RKO (cell line): ENCODE measurements at regions not wholly inside any gene's neighbourhood (a gene's known extent, or its start where the extent isn't known, plus 50 kb on each side); places are given as distances from the start of the nearest gene placed in this dataset.
"Not testable (repeated sequence)": the region's sequence is repeated elsewhere in the genome, so short reads cannot be mapped to it uniquely, and the experiment has no call there.

Experiments
- DNase-seq: peaks from one replicate; pipeline ENCODE4 v3.0.0-alpha.2; 2016; ENCODE audit warnings: low spot score

DNA sequence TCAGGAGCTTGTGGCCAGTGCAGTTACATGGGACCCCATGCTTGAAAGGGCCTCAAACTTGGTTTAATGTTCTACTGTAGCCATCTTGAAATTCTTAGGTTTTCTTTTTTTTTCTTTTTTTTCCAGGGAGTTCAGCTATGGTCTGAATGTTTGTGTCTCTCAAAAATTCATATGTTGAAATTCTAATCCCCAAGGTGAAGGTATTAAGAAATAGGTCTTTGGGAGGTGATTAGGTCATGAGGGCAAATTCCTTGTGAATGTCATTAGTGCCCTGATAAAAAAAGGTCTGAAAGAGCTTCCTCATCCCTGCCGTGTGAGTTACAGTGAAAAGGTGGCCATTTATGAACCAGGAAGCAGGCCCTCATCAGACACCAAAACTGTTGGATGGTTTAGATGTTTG lies 324.1 kb downstream of the C12orf75 start:
- no peak for DNase-seq

DNA sequence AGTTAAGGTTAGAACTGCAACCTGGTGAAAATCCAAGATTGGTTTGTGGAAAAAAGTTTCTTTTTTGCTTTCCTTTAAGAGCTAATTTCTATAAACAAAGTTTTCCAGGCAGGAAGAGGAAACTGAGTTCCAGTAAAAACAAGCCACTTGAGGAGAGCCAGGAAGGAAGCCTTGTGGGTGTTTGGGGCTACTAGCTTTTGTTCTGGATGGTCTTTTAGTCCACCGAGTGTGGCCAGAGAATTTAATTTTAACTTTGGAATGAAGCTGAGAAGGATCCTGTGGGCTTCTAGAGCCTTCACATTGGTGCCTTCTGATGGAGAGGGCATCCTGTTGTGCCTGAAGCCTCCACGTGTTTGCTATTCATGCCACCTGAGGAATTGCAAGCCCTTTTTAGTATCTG lies 327.9 kb downstream of the C12orf75 start:
- DNase-seq: no peak

DNA sequence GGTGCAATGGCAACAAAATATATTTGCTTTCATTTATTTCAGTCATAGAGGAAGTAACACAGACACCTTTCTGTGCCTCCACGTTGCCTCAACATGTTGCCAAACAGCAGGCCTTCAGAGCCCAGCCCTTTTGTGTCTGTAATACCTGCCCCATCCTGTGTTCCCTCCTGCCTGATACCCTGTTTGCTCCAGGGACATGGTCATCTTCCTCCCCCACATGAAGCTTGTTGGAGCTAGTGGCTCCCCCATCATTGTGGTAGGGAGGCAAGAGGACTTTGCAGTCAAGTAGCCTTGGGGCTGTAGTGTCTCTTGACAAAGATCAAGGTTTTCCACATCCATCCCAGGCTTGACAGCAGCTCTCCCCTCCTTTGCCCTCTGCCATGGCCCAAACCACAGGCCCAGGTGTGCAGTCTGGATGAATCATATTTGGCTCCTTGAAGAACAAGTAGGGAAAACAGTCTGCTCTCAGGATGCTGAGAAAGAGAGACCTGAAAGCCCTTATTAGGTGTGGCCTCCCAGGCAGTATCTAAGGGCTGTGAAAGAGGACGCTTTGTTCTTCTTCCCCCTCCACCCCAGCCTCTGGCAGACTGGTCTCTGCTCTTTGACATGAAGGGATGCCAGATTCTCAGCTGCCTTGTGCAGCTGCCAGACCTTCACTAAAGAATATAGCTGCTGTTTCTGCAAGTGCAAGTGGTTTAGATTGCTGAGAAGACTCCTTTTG lies 329.0 kb downstream of the C12orf75 start:
- no peak for DNase-seq

GRCh38 chr12:105664765-105665164 lies 334.3 kb downstream of the C12orf75 start:
- DNase-seq: not testable (repeated sequence)

GRCh38 chr12:105665366-105665765 lies 334.9 kb downstream of the C12orf75 start:
- DNase-seq: no peak

GRCh38 chr12:105667973-105668743 lies 337.7 kb downstream of the C12orf75 start:
- DNase-seq: no peak

DNA sequence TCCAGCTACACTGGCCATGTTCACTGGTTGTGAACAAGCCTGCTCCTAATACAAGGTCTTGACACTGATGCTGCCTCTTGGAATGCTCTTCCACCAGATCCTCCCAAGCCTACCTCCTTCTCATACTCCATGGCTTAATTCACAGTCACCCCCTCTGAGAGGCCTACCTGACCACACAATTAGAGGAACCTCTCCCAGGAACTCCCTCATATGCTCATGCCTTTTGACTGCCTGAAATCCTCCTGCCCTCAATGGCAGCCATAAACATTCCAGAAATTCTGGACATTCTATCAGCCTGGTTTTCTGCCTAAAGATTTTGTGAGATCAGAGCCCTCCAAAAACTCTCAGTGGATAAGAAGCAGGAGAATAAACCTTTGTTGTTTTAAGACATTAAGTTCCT lies 340.2 kb downstream of the C12orf75 start:
- no peak for DNase-seq

DNA sequence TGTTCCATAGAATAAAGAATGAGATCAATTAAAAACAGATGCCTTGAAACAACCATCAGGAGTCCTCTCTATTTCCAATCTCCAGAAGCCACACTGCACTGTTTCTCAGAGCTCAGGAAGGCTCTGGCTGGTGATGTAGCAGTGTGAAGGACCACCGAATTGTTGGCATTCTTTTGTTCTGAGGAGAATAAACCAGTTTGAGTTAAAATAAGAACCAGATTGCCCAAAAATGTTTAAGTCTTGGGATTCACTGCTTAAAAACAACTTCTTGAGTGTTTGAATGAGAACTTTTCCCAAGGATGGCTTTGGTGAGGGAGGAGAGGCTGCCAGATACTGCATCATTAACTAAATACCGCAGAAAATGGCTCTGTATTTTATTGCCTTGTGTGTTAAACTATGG lies 341.2 kb downstream of the C12orf75 start:
- DNase-seq: no peak

DNA sequence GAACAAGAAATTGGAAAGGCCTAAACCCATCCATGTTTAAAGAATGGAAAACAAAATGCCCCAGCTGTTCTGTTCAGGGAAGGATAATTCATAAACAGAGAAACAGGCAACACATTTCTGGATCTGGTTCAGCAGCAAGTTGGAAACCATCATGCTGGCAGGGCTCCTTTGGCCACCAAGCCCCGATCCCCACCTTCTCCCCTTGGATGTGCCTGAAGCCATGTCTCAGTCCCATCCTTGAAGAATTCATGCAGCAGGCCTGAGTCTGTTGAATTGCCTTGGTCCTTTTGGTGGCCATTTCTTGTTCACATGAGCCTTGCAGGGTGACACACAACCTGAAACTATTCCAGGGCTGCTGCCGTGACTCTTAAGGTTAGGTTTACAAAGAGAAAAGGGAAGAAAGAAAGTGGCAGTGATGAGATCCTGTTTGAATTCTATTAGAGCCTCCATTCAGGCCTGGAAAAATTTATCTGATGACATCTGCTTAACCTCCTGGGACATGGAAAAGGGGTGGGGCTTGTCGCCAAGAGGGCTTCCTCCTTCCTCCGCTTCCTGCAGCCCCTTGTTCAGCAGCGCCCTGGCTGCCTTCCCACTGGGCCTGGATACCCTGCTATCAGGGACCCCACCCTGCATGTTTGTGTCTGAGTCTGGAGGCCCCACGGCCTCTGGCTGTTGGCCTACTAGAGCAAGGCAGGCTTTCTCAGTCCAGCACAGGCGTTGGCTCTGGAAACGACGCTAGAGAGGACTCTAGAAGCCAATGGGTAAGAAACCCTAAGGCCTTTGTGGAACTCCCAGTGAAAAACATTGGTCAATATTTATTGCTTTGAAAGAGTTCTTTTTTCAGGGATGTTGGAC lies 341.9 kb downstream of the C12orf75 start:
- no peak for DNase-seq

GRCh38 chr12:105674871-105675699 lies 344.6 kb downstream of the C12orf75 start:
- DNase-seq: no peak

GRCh38 chr12:105676694-105677093 lies 346.2 kb downstream of the C12orf75 start:
- DNase-seq: no peak

- no peak for DNase-seq
These were observed 347.2 kb downstream of the C12orf75 start for GRCh38 chr12:105677672-105678071.

DNA sequence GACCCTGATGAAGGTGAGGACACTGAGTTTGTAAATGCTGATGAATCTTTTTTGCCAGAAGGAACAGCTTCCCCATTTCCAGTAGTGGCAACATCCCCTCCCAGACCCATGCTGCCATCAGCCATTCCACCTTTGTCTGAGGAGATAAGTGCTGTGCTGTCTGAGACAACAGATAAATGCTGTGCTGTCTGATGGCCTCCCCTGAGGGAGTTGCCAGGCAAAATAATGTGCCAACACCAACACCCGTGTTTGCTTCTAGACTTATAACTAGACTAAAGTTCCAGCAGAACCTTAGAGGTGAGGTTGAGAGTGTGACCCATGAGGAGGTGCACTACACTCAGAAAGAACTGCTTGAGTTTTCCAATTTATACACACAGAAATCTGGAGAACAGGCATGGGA lies 349.5 kb downstream of the C12orf75 start:
- no peak for DNase-seq

GRCh38 chr12:105681341-105681740 lies 350.9 kb downstream of the C12orf75 start:
- no peak for DNase-seq

DNA sequence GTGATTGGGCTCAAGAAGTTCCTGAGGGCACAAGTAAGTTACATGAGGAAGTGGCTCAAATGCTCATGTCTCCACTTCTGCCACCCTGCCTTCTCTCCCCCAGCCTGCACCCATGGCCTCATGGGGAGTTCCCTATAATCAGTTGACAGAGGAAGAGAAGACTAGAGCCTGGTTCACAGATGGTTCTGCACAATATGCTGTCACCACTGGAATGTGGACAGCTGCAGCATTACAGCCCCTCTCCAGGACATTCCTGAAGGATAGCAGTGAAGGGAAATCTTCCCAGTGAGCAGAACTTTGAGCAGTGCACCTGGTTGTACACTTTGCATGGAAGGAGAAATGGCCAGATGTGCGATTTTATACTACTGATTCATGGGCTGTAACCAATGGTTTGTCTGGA lies 352.3 kb downstream of the C12orf75 start:
- DNase-seq: not testable (repeated sequence)

DNA sequence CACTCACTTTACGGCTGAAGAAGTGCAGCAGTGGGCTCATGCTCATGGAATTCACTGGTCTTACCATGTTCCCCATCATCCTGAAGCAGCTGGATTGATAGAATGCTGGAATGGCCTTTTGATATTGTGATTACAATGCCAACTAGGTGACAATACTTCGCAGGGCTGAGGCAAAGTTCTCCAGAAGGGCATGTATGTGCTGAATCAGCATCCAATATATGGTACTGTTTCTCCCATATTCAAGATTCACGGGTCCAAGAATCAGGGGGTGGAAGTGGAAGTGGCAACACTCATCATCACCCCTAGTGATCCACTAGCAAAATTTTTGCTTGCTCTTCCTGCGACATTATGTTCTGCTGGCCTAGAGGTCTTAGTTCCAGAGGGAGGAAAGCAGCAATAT lies 353.3 kb downstream of the C12orf75 start:
- not testable (repeated sequence) for DNase-seq

GRCh38 chr12:105698075-105698474 lies 367.6 kb downstream of the C12orf75 start:
- DNase-seq: no peak

- no peak for DNase-seq
These were observed 368.7 kb downstream of the C12orf75 start for GRCh38 chr12:105699209-105699608.

GRCh38 chr12:105704787-105705186 lies 374.3 kb downstream of the C12orf75 start:
- no peak for DNase-seq

DNA sequence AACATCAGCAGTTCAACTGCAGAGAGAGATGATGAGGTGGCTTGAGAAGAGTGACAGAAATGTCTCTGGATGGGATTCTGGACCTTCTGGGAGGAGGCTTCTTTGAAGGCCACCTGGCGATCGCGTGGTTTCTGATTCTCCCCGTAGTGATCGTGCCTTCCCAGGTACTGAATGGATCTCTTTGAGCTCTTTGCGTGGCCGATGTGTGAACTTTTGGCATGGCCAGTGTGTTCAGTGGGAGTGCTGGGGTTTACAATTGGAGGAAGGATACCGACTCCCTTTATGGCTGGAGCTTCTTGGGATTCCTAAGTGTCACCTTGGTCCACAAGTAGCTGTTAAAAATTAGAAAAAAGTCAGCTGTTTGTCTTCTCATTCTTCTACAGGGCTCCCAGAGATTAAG lies 374.7 kb downstream of the C12orf75 start:
- no peak for DNase-seq

DNA sequence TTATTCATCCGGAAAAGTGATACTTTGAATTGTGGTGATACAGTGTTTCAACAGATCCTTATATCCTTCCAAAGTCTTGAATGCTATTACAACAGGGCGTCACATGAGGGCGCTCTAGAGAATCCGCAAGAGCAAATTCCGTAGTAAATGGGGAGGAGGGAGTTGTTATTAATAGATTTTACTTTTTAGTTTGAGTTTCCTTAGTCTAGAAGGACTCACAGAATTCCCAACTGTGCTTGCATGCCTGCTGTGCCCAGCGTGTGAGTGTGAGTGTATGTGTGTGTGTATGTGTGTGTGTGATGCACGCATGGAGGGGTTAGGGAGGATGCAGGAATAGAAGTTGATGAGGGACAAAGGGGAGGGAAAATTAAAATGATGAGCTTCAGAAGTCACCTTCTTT lies 375.3 kb downstream of the C12orf75 start:
- peak; percentile 45 for DNase-seq
